NB4 (cell line): ENCODE measurements at regions not wholly inside any gene's neighbourhood (a gene's known extent, or its start where the extent isn't known, plus 50 kb on each side); places are given as distances from the start of the nearest gene placed in this dataset.

ENCODE experiments used
- MYC ChIP-seq: IDR thresholded peaks from 2 replicates; pipeline ENCODE4 v1.6.1; 2011; ENCODE audit warnings: low read depth, low read length
- POLR2A ChIP-seq: IDR thresholded peaks from 2 replicates; pipeline ENCODE4 v1.6.1; 2011; ENCODE audit warnings: mild to moderate bottlenecking; ENCODE audit not compliant: insufficient read length; ENCODE audit errors: extremely low read depth
- TF ChIP-seq, protein P1 (sequence below): IDR thresholded peaks from one replicate; pipeline ENCODE4 v1.5.1; 2012; ENCODE audit warnings: low read depth, low read length
- TF ChIP-seq, protein P2 (sequence below): IDR thresholded peaks from 2 replicates; pipeline ENCODE4 v1.6.1; 2011; ENCODE audit warnings: low read depth, low read length

DNA sequence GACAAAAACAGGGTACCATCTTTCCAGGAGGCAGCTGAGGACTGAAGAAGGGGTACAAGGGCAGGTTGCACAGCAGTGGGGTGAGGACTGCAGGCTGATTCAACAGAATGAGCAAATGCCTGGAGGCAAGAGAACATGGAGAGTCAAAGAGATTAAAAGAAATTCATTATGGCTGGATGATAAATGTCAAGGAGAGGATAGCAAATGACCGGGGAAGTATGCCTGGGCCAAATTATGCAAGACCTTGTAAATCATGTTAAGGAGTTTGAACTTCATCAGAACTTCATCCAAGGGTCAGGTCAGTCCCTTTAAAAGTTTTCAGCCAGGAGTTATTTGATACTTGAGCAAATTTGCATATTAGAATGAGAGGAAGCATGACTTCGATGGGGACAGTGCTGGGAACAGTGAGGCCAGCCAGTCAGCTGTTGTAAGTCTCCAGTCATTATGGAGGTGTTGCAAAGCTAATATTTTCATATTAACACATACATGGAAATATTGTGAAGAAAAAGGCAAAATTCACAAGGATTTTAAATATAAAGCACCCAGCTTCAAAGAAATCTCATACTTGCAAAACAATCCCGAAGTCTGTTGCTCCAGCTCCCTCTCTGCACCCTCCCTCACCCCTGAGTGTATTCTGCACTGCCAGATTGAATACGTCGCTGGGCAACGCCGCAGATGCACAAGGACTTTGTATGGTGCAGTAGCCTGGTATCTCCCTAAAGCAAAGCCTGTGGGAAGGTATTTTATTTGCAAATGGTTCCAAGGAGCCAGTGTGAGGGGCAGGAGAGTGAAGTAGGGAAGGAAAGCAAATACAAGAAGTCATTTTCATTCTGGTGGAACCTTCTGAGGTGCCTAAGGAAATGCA is 509.8 kb upstream of the TLE4 start:
- TF ChIP-seq, protein P1, sequence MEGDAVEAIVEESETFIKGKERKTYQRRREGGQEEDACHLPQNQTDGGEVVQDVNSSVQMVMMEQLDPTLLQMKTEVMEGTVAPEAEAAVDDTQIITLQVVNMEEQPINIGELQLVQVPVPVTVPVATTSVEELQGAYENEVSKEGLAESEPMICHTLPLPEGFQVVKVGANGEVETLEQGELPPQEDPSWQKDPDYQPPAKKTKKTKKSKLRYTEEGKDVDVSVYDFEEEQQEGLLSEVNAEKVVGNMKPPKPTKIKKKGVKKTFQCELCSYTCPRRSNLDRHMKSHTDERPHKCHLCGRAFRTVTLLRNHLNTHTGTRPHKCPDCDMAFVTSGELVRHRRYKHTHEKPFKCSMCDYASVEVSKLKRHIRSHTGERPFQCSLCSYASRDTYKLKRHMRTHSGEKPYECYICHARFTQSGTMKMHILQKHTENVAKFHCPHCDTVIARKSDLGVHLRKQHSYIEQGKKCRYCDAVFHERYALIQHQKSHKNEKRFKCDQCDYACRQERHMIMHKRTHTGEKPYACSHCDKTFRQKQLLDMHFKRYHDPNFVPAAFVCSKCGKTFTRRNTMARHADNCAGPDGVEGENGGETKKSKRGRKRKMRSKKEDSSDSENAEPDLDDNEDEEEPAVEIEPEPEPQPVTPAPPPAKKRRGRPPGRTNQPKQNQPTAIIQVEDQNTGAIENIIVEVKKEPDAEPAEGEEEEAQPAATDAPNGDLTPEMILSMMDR, result no peak
- TF ChIP-seq POLR2A, result no peak
- TF ChIP-seq, protein P2, sequence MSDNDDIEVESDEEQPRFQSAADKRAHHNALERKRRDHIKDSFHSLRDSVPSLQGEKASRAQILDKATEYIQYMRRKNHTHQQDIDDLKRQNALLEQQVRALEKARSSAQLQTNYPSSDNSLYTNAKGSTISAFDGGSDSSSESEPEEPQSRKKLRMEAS, result no peak
- TF ChIP-seq MYC, result no peak
